ENCODE measurements at regions not wholly inside any gene's neighbourhood (a gene's known extent, or its start where the extent isn't known, plus 50 kb on each side); places are given as distances from the start of the nearest gene placed in this dataset.

DNA sequence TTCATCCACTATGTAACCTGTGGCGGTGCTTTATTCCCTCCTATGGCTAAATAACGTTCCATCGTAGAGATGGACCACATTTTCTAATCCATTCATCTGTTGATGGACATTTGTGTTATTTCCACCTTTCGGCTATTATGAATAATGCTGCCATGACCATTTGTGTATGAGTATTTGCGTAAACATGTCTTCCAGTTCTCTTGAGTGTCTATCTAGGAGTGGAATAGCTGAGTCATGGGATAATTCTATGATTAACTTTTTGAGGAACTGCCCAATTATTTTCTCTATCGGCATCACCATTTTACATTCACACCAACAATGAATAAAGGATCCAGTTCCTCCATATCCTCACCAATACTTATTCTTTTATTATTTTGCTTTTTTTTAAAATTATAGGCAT is 261.9 kb upstream of the SFSWAP start:
- Histone ChIP-seq H3K9me3 (ENCODE audit: control insufficient read depth, insufficient read depth, low read length) (peaks cover 10% of the 10 kb centered on the region), H2BK5ac (ENCODE audit: low read depth, low read length, poor library complexity, severe bottlenecking) (no peak overlapping the region), H4K8ac (ENCODE audit: low read depth in 2 of 2, low read length in 2 of 2) (no peak overlapping the region), H2AFZ (replicated peaks; ENCODE audit: low read length, poor library complexity) (no peak overlapping the region), H4K5ac (ENCODE audit: low read depth, low read length) (no peak overlapping the region), H2BK20ac (ENCODE audit: low read depth, low read length) (no peak overlapping the region), H3K9ac (ENCODE audit: low read depth, low read length) (no peak overlapping the region), H3K36me3 (ENCODE audit: control insufficient read depth, insufficient read depth, low read length) (no peaks in the 10 kb centered on the region), H3K4me3 (ENCODE audit: insufficient read depth, low read depth, low read length) (no peak overlapping the region), H3K27me3 (ENCODE audit: control insufficient read depth, insufficient read depth, low read length) (no peaks in the 10 kb centered on the region), H2BK15ac (ENCODE audit: low read depth, low read length) (no peak overlapping the region), H3K9me1 (ENCODE audit: insufficient read depth, low read length) (no peaks in the 10 kb centered on the region), H3K4me2 (ENCODE audit: low read depth, low read length) (no peak overlapping the region), H2AK5ac (ENCODE audit: low read depth, low read length) (no peak overlapping the region), H3K56ac (ENCODE audit: extremely low read depth, insufficient read depth, low read length) (no peak overlapping the region), H3K4ac (ENCODE audit: low read depth, low read length) (no peak overlapping the region), H2BK120ac (ENCODE audit: low read depth, low read length) (no peak overlapping the region), H4K20me1 (ENCODE audit: insufficient read depth, low read length) (no peaks in the 10 kb centered on the region), H3K18ac (ENCODE audit: low read depth, low read length) (no peak overlapping the region), H3K4me1 (ENCODE audit: control insufficient read depth, insufficient read depth, low read length) (no peaks in the 10 kb centered on the region), H2AK9ac (replicated peaks; ENCODE audit: low read depth, low read length, poor library complexity) (no peak overlapping the region), H3K27ac (ENCODE audit: insufficient read depth, low read length) (no peak overlapping the region), H3K79me1 (ENCODE audit: low read depth in 1 of 2, low read length in 2 of 2) (no peaks in the 10 kb centered on the region), H4K91ac (ENCODE audit: insufficient read depth, low read depth, low read length) (no peak overlapping the region), H3K23ac (ENCODE audit: low read depth, low read length) (no peak overlapping the region), H3K14ac (replicated peaks; ENCODE audit: low read depth, low read length) (no peak overlapping the region)
- no peak for TF ChIP-seq MAFK (IDR thresholded peaks at IDR 0.05; ENCODE audit: low read depth, low read length)
- TF ChIP-seq, protein P1, sequence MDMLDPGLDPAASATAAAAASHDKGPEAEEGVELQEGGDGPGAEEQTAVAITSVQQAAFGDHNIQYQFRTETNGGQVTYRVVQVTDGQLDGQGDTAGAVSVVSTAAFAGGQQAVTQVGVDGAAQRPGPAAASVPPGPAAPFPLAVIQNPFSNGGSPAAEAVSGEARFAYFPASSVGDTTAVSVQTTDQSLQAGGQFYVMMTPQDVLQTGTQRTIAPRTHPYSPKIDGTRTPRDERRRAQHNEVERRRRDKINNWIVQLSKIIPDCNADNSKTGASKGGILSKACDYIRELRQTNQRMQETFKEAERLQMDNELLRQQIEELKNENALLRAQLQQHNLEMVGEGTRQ (IDR thresholded peaks at IDR 0.05; ENCODE audit: low read depth, low read length): no peak
- TF ChIP-seq RFX5 (IDR thresholded peaks at IDR 0.05; ENCODE audit: low read depth, low read length): no peak
- no peak for TF ChIP-seq FOS (IDR thresholded peaks at IDR 0.05; ENCODE audit: low read depth, low read length)
- no peak for TF ChIP-seq RAD21 (IDR thresholded peaks at IDR 0.05; ENCODE audit: low read length)
- TF ChIP-seq MAZ (IDR thresholded peaks at IDR 0.05; ENCODE audit: borderline replicate concordance, low read depth, low read length): no peak
- no peak for TF ChIP-seq BHLHE40 (IDR thresholded peaks at IDR 0.05; ENCODE audit: low read depth, low read length)
- TF ChIP-seq POLR2A (IDR thresholded peaks at IDR 0.05; ENCODE audit: low read depth, low read length): no peak
- TF ChIP-seq MXI1 (IDR thresholded peaks at IDR 0.05; ENCODE audit: borderline replicate concordance, low read depth, low read length): no peak
- no TSS peak for BruUV-seq (replicated peaks)
- ChIA-PET CTCF (no interaction called here), POLR2A (ENCODE audit: unreplicated experiment) (no interaction called here)
- in situ Hi-C loops (cut with MboI; ENCODE audit: low sequenced_read_pairs) (no loop called here), intact Hi-C loops (cut with micrococcal nuclease) (no loop called here), dilution Hi-C loops (cut with HindIII; ENCODE audit: low sequenced_read_pairs, unreplicated experiment) (no loop called here)
- no CpG with 5 or more reads among the region's 6 CpGs for WGBS, 2 experiments (ENCODE audit: extremely low coverage in 2 of 2, insufficient read length in 1 of 2)
- DNase-seq (no peak), ATAC-seq (ENCODE audit: low read depth) (no peak)

Data from IMR-90 (cell line).